B cell (primary cell): ENCODE measurements at regions not wholly inside any gene's neighbourhood (a gene's known extent, or its start where the extent isn't known, plus 50 kb on each side); places are given as distances from the start of the nearest gene placed in this dataset.

Experiments
- CTCF ChIP-seq: fragments of 200-600 bp; IDR thresholded peaks from one replicate; pipeline ENCODE4 v1.8.0; 2022; ENCODE audit warnings: antibody characterized with exemption, mild to moderate bottlenecking
- EZH2 ChIP-seq: IDR thresholded peaks from 2 replicates; pipeline ENCODE4 v1.6.1; 2012; ENCODE audit warnings: borderline replicate concordance, low read depth, mild to moderate bottlenecking, moderate library complexity, low read length; ENCODE audit not compliant: insufficient read depth, poor library complexity, severe bottlenecking

- TF ChIP-seq CTCF (no peak), EZH2 (no peak)
Measured at GRCh38 chr10:117823980-117824379, 222.8 kb downstream of the RAB11FIP2 start.
